ENCODE measurements at regions not wholly inside any gene's neighbourhood (a gene's known extent, or its start where the extent isn't known, plus 50 kb on each side); places are given as distances from the start of the nearest gene placed in this dataset.

GRCh38 chr4:162836773-162837172 lies 329.9 kb downstream of the NAF1 start:
- Histone ChIP-seq H3K9me3 (replicated peaks; ENCODE audit: control insufficient read depth, insufficient read depth, low read length) (no peaks in the 10 kb centered on the region), H3K79me2 (ENCODE audit: control insufficient read depth, insufficient read depth, low read length) (no peaks in the 10 kb centered on the region), H3K9ac (ENCODE audit: control insufficient read depth, insufficient read depth, low read length) (no peak overlapping the region), H4K20me1 (ENCODE audit: control insufficient read depth, insufficient read depth) (no peaks in the 10 kb centered on the region), H3K36me3 (ENCODE audit: control insufficient read depth in 2 of 2, insufficient read depth in 2 of 2, low read length in 1 of 2) (no peaks in the 10 kb centered on the region), H3K4me3 (no peak overlapping the region), H2AFZ (ENCODE audit: control insufficient read depth, low read depth, low read length) (no peak overlapping the region), H3K4me1 (ENCODE audit: control insufficient read depth, insufficient read depth, low read length) (no peaks in the 10 kb centered on the region), H3K27me3 (replicated peaks in 1 of 2; ENCODE audit: control insufficient read depth in 2 of 2, insufficient read depth in 2 of 2, low read length in 1 of 2) (no peaks in the 10 kb centered on the region), H3K4me2 (ENCODE audit: control insufficient read depth, insufficient read depth) (no peak overlapping the region), H3K27ac (ENCODE audit: control insufficient read depth, insufficient read depth) (no peak overlapping the region)
- intact Hi-C loops (cut with micrococcal nuclease; ENCODE audit: unreplicated experiment), result no loop called here
- FAIRE-seq (no peak), ATAC-seq (no peak), DNase-seq (ENCODE audit: low read depth, low spot score) (no peak)
- ChIA-PET POLR2A (no interaction called here), CTCF (interaction anchor here (0.7 to 1.0 kb wide), 2 partner anchors 22 to 30 kb away, joined by 3 to 4 read pairs; no protein-coding TSS in a partner anchor), SMC1A (ENCODE audit: uncharacterized antibody, unreplicated experiment) (no interaction called here), RAD21 (ENCODE audit: unreplicated experiment) (no interaction called here)
- no TSS peak for BruUV-seq (replicated peaks)
- in situ Hi-C loops (cut with MboI), result no loop called here
- WGBS (ENCODE audit: insufficient coverage, insufficient replicate concordance, low lambda C conversion rate, missing lambda C conversion rate), result 5% methylated on average over 2 of the region's 2 CpGs
- TF ChIP-seq TCF7 (IDR thresholded peaks at IDR 0.05; ENCODE audit: borderline replicate concordance), result no peak
- no peak for TF ChIP-seq ESRRA (IDR thresholded peaks at IDR 0.05; ENCODE audit: low read length)
- no peak for TF ChIP-seq ATF2 (IDR thresholded peaks at IDR 0.05; ENCODE audit: low read length)
- no peak for TF ChIP-seq FOXK2 (IDR thresholded peaks at IDR 0.05)
- TF ChIP-seq E2F4 (IDR thresholded peaks at IDR 0.05; ENCODE audit: low read depth, low read length), result no peak
- no peak for TF ChIP-seq NBN (IDR thresholded peaks at IDR 0.05)
- no peak for TF ChIP-seq ZNF217 (IDR thresholded peaks at IDR 0.05)
- no peak for TF ChIP-seq NR2C1 (IDR thresholded peaks at IDR 0.05)
- TF ChIP-seq WRNIP1 (IDR thresholded peaks at IDR 0.05; ENCODE audit: borderline replicate concordance, low read depth, low read length), result no peak
- TF ChIP-seq ZNF207 (IDR thresholded peaks at IDR 0.05; ENCODE audit: borderline replicate concordance), result no peak
- TF ChIP-seq PML (IDR thresholded peaks at IDR 0.05; ENCODE audit: low read length), result no peak

Measured in GM12878 (cell line).